Coronary artery (tissue), 2 donors: ENCODE measurements at regions not wholly inside any gene's neighbourhood (a gene's known extent, or its start where the extent isn't known, plus 50 kb on each side); places are given as distances from the start of the nearest gene placed in this dataset.
"Not testable (repeated sequence)": the region's sequence is repeated elsewhere in the genome, so short reads cannot be mapped to it uniquely, and the experiment has no call there.

Experiments used
- DNase-seq: peaks from one replicate; pipeline ENCODE4 v3.0.0-alpha.2; 2017; ENCODE audit warnings: low spot score
- H3K27ac ChIP-seq, 2 donors: fragments of 200-600 bp; sonication (generic); one replicate each; pipeline ENCODE4 v1.5.1; 2016 to 2019
- H3K4me3 ChIP-seq: fragments of 200-600 bp; sonication (generic); 2 replicates; pipeline ENCODE4 v1.5.1; 2016; ENCODE audit warnings: mild to moderate bottlenecking, moderate library complexity
- CTCF ChIP-seq: fragments of 200-600 bp; sonication (generic); IDR thresholded peaks from one replicate; pipeline ENCODE4 v1.5.1; 2019; ENCODE audit warnings: antibody characterized with exemption

GRCh38 chr16:22436823-22437652 is 62.6 kb upstream of the CDR2 start:
- Histone ChIP-seq H3K27ac (peak overlapping the region; percentile 88 to 97), H3K4me3 (peak overlapping the region; percentile 83)
- peak; percentile 78 for DNase-seq

- Histone ChIP-seq H3K27ac (peak overlapping the region; percentile 88 to 97), H3K4me3 (peak overlapping the region; percentile 83)
- DNase-seq, result not testable (repeated sequence)
Observed at GRCh38 chr16:22436326-22436822, 62.0 kb upstream of the CDR2 start.

GRCh38 chr16:22431314-22431713 is 56.9 kb upstream of the CDR2 start:
- H3K4me3 ChIP-seq, DNase-seq, H3K27ac ChIP-seq: not testable (repeated sequence)

- no peak overlapping the region for H3K4me3 ChIP-seq
- no peak for TF ChIP-seq CTCF
- H3K27ac ChIP-seq, result no peak overlapping the region
- DNase-seq, result no peak
Observed at GRCh38 chr16:22428654-22429053, 54.2 kb upstream of the CDR2 start.

GRCh38 chr16:22427556-22427955 is 53.1 kb upstream of the CDR2 start:
- DNase-seq, result no peak
- Histone ChIP-seq H3K27ac (no peak overlapping the region), H3K4me3 (no peak overlapping the region)
- TF ChIP-seq CTCF, result no peak

GRCh38 chr16:22425847-22426246 is 51.4 kb upstream of the CDR2 start:
- H3K4me3 ChIP-seq, result no peak overlapping the region
- no peak for DNase-seq
- H3K27ac ChIP-seq, result peak overlapping the region in 1 of 2 donors; percentile 88
- no peak for TF ChIP-seq CTCF

- peak overlapping the region; percentile 41 for H3K4me3 ChIP-seq
- no peak for TF ChIP-seq CTCF
- peak overlapping the region; percentile 62 to 88 for H3K27ac ChIP-seq
- peak; percentile 78 for DNase-seq
Observed at GRCh38 chr16:22425036-22425801, 50.8 kb upstream of the CDR2 start.

GRCh38 chr16:22424161-22424937 is 49.9 kb upstream of the CDR2 start:
- Histone ChIP-seq H3K4me3 (peak overlapping the region; percentile 41), H3K27ac (peak overlapping the region; percentile 62 to 88)
- TF ChIP-seq CTCF, result no peak
- peak; percentile 85 for DNase-seq
